Endothelial cell of umbilical vein (primary cell): ENCODE measurements at regions not wholly inside any gene's neighbourhood (a gene's known extent, or its start where the extent isn't known, plus 50 kb on each side); places are given as distances from the start of the nearest gene placed in this dataset.

Experiments used
- BruUV-seq: library from RNA; stranded (reverse); fragments of 400-500 nt; replicated peaks from 2 replicates; lab custom pipeline; 2021; lab: Mats Ljungman, UMichigan
- CTCF ChIA-PET: fragments of 300-600, 350-600 bp; sonication (Branson Sonifier 250); formaldehyde crosslinking; loops from one replicate; lab custom pipeline; 2021; ENCODE audit warnings: antibody characterized with exemption, inconsistent platforms; lab: Charles Lee
- POLR2A ChIA-PET: fragments of 300-600, 350-600 bp; sonication (Branson Sonifier 250); formaldehyde crosslinking; loops from one replicate; lab custom pipeline; 2021; ENCODE audit warnings: antibody characterized with exemption, inconsistent platforms; lab: Charles Lee
- DNase-seq: peaks from one replicate; pipeline ENCODE4 v3.0.0-alpha.2; 2011; ENCODE audit warnings: low read depth, low spot score
- FAIRE-seq: peaks from 2 replicates; lab custom pipeline; 2011; peaks lifted over from hg19 to GRCh38; lab: Jason Lieb, UNC
- H2AFZ ChIP-seq: 2 replicates; pipeline ENCODE4 v1.6.0; 2012; ENCODE audit warnings: low read depth, low read length, control low read depth, inconsistent platforms
- H3K27ac ChIP-seq: 2 replicates; pipeline ENCODE4 v1.5.1; 2011; ENCODE audit warnings: low read depth, mild to moderate bottlenecking, control low read depth, low read length, moderate library complexity; ENCODE audit not compliant: insufficient read depth
- H3K27me3 ChIP-seq, 2 experiments: 2 replicates each; pipeline versions ENCODE4 v1.6.0 to v1.6.1; 2011; ENCODE audit warnings: low read length in 2 of 2, mixed read lengths in 1 of 2; ENCODE audit not compliant: control insufficient read depth in 2 of 2, insufficient read depth in 2 of 2
- H3K36me3 ChIP-seq, 2 experiments: 2 replicates in 1 of 2; 3 replicates in 1 of 2; pipeline ENCODE4 v1.5.1; 2011; ENCODE audit warnings: low read length in 2 of 2, mild to moderate bottlenecking in 1 of 2, moderate library complexity in 1 of 2; ENCODE audit not compliant: control insufficient read depth in 2 of 2, insufficient read depth in 2 of 2; ENCODE audit errors: extremely low read depth in 1 of 2
- H3K4me1 ChIP-seq: 3 replicates; pipeline ENCODE4 v1.5.1; 2011; ENCODE audit warnings: mild to moderate bottlenecking, low read length; ENCODE audit not compliant: control insufficient read depth, insufficient read depth; ENCODE audit errors: extremely low read depth
- H3K4me2 ChIP-seq: 2 replicates; pipeline ENCODE4 v1.6.1; 2011; ENCODE audit warnings: low read length, control low read depth, mixed read lengths; ENCODE audit not compliant: insufficient read depth
- H3K4me3 ChIP-seq, 3 experiments: fragments of 200-600 bp in 1 of 3; sonication (generic), shearing (Covaris generic) in 1 of 3; replicated peaks in 1 of 3; 2 replicates each; pipeline ENCODE4 v1.5.1; 2011 to 2016; ENCODE audit warnings: control low read depth in 3 of 3, low read length in 3 of 3, mild to moderate bottlenecking in 2 of 3, inconsistent platforms in 1 of 3, low read depth in 1 of 3, moderate library complexity in 1 of 3; ENCODE audit not compliant: insufficient read depth in 1 of 3
- H3K79me2 ChIP-seq: 2 replicates; pipeline ENCODE4 v1.6.0; 2012; ENCODE audit warnings: low read length, inconsistent platforms; ENCODE audit not compliant: control insufficient read depth, insufficient read depth
- H3K9ac ChIP-seq: replicated peaks from 2 replicates; pipeline ENCODE3; 2011; ENCODE audit warnings: low read length, control low read depth; ENCODE audit not compliant: insufficient read depth; ENCODE audit errors: extremely low read depth
- H3K9me1 ChIP-seq: replicated peaks from 3 replicates; pipeline ENCODE4 v1.6.0; 2011; ENCODE audit warnings: mild to moderate bottlenecking, low read length; ENCODE audit not compliant: control insufficient read depth, insufficient read depth; ENCODE audit errors: extremely low read depth
- H3K9me3 ChIP-seq: replicated peaks from 2 replicates; pipeline ENCODE4 v1.5.1; 2012; ENCODE audit warnings: low read length, inconsistent platforms; ENCODE audit not compliant: control insufficient read depth, insufficient read depth
- H4K20me1 ChIP-seq: replicated peaks from 2 replicates; pipeline ENCODE3; 2011; ENCODE audit warnings: mild to moderate bottlenecking, low read length; ENCODE audit not compliant: control insufficient read depth, insufficient read depth; ENCODE audit errors: extremely low read depth
- CTCF ChIP-seq, 2 donors: IDR thresholded peaks; 1 replicate in 1 of 2; 2 replicates in 1 of 2; pipeline ENCODE4 v1.5.1; 2011; ENCODE audit warnings: low read length in 2 of 2, mild to moderate bottlenecking in 2 of 2, moderate library complexity in 2 of 2, control low read depth in 1 of 2, inconsistent platforms in 1 of 2, low read depth in 1 of 2; ENCODE audit not compliant: insufficient read depth in 1 of 2; ENCODE audit errors: extremely low read depth in 1 of 2
- EZH2 ChIP-seq: IDR thresholded peaks from 2 replicates; pipeline ENCODE4 v1.6.1; 2012; ENCODE audit warnings: borderline replicate concordance, low read depth, mild to moderate bottlenecking, moderate library complexity, low read length, inconsistent platforms; ENCODE audit not compliant: severe bottlenecking
- FOS ChIP-seq: IDR thresholded peaks from 2 replicates; pipeline ENCODE4 v1.6.1; 2011; ENCODE audit warnings: mild to moderate bottlenecking, low read length, moderate library complexity, borderline replicate concordance; ENCODE audit not compliant: insufficient read depth
- JUN ChIP-seq: IDR thresholded peaks from 2 replicates; pipeline ENCODE4 v1.6.1; 2011; ENCODE audit warnings: borderline replicate concordance, low read depth; ENCODE audit not compliant: insufficient read length, insufficient read depth
- MYC ChIP-seq: IDR thresholded peaks from one replicate; pipeline ENCODE4 v1.6.1; 2011; ENCODE audit warnings: mild to moderate bottlenecking, low read depth, low read length
- POLR2A ChIP-seq: IDR thresholded peaks from 2 replicates; pipeline ENCODE4 v1.6.1; 2012; ENCODE audit warnings: low read depth, mild to moderate bottlenecking, control low read depth, low read length
- POLR2AphosphoS5 ChIP-seq: IDR thresholded peaks from 2 replicates; pipeline ENCODE4 v1.6.1; 2012; ENCODE audit warnings: low read depth, mild to moderate bottlenecking, control low read depth, low read length, moderate library complexity; ENCODE audit not compliant: insufficient read depth
- dilution Hi-C: fragments of 300-500 bp; cut with MboI; formaldehyde crosslinking; loops from one replicate; pipeline ENCODE4 v1.15.0; 2019; ENCODE audit warnings: low sequenced_read_pairs; ENCODE audit not compliant: extremely low pct_ligation_motif_present
- intact Hi-C: fragments of 100-400 bp; cut with micrococcal nuclease; formaldehyde crosslinking; loops from one replicate; pipeline ENCODE4 v1.10.0; 2022
- TF ChIP-seq, protein P1 (sequence below): IDR thresholded peaks from 2 replicates; pipeline ENCODE4 v1.6.1; 2011; ENCODE audit not compliant: insufficient read depth, insufficient read length

DNA sequence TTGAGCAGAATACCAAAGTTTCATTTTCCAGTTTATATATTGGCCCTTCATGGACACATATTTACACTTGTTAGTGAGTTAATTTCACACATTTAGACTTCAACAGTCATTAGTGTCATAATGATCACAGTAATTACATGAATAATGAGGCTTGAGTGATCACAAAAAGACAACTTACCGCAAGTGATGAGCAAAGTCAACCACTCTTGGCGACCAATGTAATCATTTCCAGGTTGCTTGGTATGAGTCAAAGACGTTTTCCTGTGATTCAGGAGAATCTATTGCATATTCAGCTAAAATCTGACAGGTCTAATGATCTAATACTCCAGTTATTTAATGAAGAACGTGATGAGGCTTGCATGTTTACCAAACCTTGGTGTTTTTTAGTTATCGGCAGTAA is 407.9 kb upstream of the TENM3 start:
- Histone ChIP-seq H3K4me2 (no peak overlapping the region), H3K9me3 (no peaks in the 10 kb centered on the region), H3K4me3 (no peak overlapping the region), H2AFZ (no peak overlapping the region), H3K4me1 (no peaks in the 10 kb centered on the region), H3K27ac (no peak overlapping the region), H3K79me2 (no peaks in the 10 kb centered on the region), H3K27me3 (no peaks in the 10 kb centered on the region), H3K9ac (no peak overlapping the region), H4K20me1 (no peaks in the 10 kb centered on the region), H3K36me3 (no peaks in the 10 kb centered on the region), H3K9me1 (no peaks in the 10 kb centered on the region)
- TF ChIP-seq POLR2AphosphoS5 (no peak), JUN (no peak), MYC (no peak), EZH2 (no peak), FOS (no peak), POLR2A (no peak), CTCF (IDR thresholded peaks at IDR 0.05; ENCODE audit: extremely low read depth in 1 of 2, insufficient read depth in 1 of 2, low read depth in 1 of 2, low read length in 2 of 2) (no peak)
- TF ChIP-seq, protein P1, sequence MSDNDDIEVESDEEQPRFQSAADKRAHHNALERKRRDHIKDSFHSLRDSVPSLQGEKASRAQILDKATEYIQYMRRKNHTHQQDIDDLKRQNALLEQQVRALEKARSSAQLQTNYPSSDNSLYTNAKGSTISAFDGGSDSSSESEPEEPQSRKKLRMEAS = no peak
- ChIA-PET CTCF (no interaction called here), POLR2A (no interaction called here)
- no peak for FAIRE-seq
- intact Hi-C loops = no loop called here
- dilution Hi-C loops = no loop called here
- DNase-seq = no peak
- BruUV-seq = no TSS peak
